ENCODE measurements at regions not wholly inside any gene's neighbourhood (a gene's known extent, or its start where the extent isn't known, plus 50 kb on each side); places are given as distances from the start of the nearest gene placed in this dataset.

DNA sequence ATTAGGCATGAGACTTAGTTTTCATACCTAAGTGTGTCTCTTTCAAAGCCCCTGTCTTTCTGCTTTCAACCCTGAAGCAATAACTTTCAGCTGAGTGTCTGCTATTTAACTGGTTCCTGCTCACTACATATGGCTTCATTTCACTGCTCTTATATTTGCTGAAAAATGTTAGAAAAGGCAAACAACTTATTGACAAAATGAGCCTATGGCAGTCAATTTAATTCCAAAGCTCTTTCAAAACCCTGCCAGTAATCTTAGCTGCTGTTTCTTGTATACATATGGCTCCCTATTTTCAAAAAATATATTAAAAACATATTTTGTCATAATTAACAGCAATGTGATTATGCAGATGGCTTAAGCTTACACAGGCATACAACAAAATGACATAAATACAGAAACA is 334.1 kb upstream of the MGAT4C start:
- POLR2A ChIA-PET: no interaction called here
- no peak for FAIRE-seq
- BruUV-seq (replicated peaks): no TSS peak

More for the DNA sequence above, 334.1 kb upstream of the MGAT4C start:
- Histone ChIP-seq H3K4me3 (replicated peaks in 1 of 3; ENCODE audit: insufficient read depth in 1 of 3, low read depth in 1 of 3, low read length in 3 of 3) (no peak overlapping the region), H3K9ac (replicated peaks; ENCODE audit: extremely low read depth, insufficient read depth, low read length) (no peak overlapping the region), H3K27ac (ENCODE audit: insufficient read depth, low read depth, low read length) (no peak overlapping the region), H3K27me3 (ENCODE audit: control insufficient read depth in 2 of 2, insufficient read depth in 2 of 2, low read length in 2 of 2) (no peaks in the 10 kb centered on the region), H4K20me1 (replicated peaks; ENCODE audit: control insufficient read depth, extremely low read depth, insufficient read depth, low read length) (no peaks in the 10 kb centered on the region), H3K9me3 (replicated peaks; ENCODE audit: control insufficient read depth, insufficient read depth, low read length) (no peaks in the 10 kb centered on the region), H3K36me3 (ENCODE audit: control insufficient read depth in 2 of 2, extremely low read depth in 1 of 2, insufficient read depth in 2 of 2, low read length in 2 of 2) (no peaks in the 10 kb centered on the region), H3K4me1 (ENCODE audit: control insufficient read depth, extremely low read depth, insufficient read depth, low read length) (no peaks in the 10 kb centered on the region), H3K79me2 (ENCODE audit: control insufficient read depth, insufficient read depth, low read length) (no peaks in the 10 kb centered on the region), H3K9me1 (replicated peaks; ENCODE audit: control insufficient read depth, extremely low read depth, insufficient read depth, low read length) (no peaks in the 10 kb centered on the region), H2AFZ (ENCODE audit: low read depth, low read length) (no peak overlapping the region), H3K4me2 (ENCODE audit: insufficient read depth, low read length) (no peak overlapping the region)
- intact Hi-C loops (cut with micrococcal nuclease): no loop called here
- dilution Hi-C loops (cut with MboI; ENCODE audit: extremely low pct_ligation_motif_present, low sequenced_read_pairs): no loop called here
- CTCF ChIA-PET: no interaction called here
- no peak for DNase-seq (ENCODE audit: low read depth, low spot score)
- TF ChIP-seq, protein P1, sequence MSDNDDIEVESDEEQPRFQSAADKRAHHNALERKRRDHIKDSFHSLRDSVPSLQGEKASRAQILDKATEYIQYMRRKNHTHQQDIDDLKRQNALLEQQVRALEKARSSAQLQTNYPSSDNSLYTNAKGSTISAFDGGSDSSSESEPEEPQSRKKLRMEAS (IDR thresholded peaks at IDR 0.05; ENCODE audit: insufficient read depth, insufficient read length): no peak
- TF ChIP-seq FOS (IDR thresholded peaks at IDR 0.05; ENCODE audit: borderline replicate concordance, insufficient read depth, low read length) (no peak), EZH2 (IDR thresholded peaks at IDR 0.05; ENCODE audit: borderline replicate concordance, low read depth, low read length, severe bottlenecking) (no peak), POLR2AphosphoS5 (IDR thresholded peaks at IDR 0.05; ENCODE audit: insufficient read depth, low read depth, low read length) (no peak), GATA2 (IDR thresholded peaks at IDR 0.05; ENCODE audit: insufficient read depth, insufficient read length, low read depth, low read length) (no peak), POLR2A (IDR thresholded peaks at IDR 0.05; ENCODE audit: low read depth, low read length) (no peak), MYC (IDR thresholded peaks at IDR 0.05; ENCODE audit: low read depth, low read length) (no peak), JUN (IDR thresholded peaks at IDR 0.05; ENCODE audit: borderline replicate concordance, insufficient read depth, insufficient read length, low read depth) (no peak)
- TF ChIP-seq, protein P2, sequence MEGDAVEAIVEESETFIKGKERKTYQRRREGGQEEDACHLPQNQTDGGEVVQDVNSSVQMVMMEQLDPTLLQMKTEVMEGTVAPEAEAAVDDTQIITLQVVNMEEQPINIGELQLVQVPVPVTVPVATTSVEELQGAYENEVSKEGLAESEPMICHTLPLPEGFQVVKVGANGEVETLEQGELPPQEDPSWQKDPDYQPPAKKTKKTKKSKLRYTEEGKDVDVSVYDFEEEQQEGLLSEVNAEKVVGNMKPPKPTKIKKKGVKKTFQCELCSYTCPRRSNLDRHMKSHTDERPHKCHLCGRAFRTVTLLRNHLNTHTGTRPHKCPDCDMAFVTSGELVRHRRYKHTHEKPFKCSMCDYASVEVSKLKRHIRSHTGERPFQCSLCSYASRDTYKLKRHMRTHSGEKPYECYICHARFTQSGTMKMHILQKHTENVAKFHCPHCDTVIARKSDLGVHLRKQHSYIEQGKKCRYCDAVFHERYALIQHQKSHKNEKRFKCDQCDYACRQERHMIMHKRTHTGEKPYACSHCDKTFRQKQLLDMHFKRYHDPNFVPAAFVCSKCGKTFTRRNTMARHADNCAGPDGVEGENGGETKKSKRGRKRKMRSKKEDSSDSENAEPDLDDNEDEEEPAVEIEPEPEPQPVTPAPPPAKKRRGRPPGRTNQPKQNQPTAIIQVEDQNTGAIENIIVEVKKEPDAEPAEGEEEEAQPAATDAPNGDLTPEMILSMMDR (IDR thresholded peaks at IDR 0.05; ENCODE audit: extremely low read depth in 1 of 2, insufficient read depth in 1 of 2, low read depth in 1 of 2, low read length in 2 of 2): no peak

Measured in endothelial cell of umbilical vein (primary cell).